ENCODE measurements at regions not wholly inside any gene's neighbourhood (a gene's known extent, or its start where the extent isn't known, plus 50 kb on each side); places are given as distances from the start of the nearest gene placed in this dataset.

- no peak for TF ChIP-seq POLR2A (IDR thresholded peaks at IDR 0.05; ENCODE audit: borderline replicate concordance, extremely low read depth, insufficient read depth, insufficient read length)
- TF ChIP-seq CTCF (IDR thresholded peaks at IDR 0.05 in 2 of 3, conservative IDR thresholded peaks at IDR 0.05 in 1 of 3; ENCODE audit: borderline replicate concordance in 1 of 3, insufficient read depth in 1 of 3, low read depth in 2 of 3, low read length in 2 of 3), result no peak
- no peak for TF ChIP-seq EZH2 (IDR thresholded peaks at IDR 0.05)
Observed at GRCh38 chr13:63774133-63774532, 2358.5 kb upstream of the PCDH20 start.

All from HCT116 (cell line).